CD4-positive, alpha-beta T cell (primary cell): ENCODE measurements at regions not wholly inside any gene's neighbourhood (a gene's known extent, or its start where the extent isn't known, plus 50 kb on each side); places are given as distances from the start of the nearest gene placed in this dataset.

Source experiments
- ATAC-seq: fragments of 200-7000 bp; cut with Tn5 transposase; one replicate; pipeline ENCODE4 v1.10.0; 2022; ENCODE audit warnings: mild to moderate bottlenecking; ENCODE audit not compliant: poor library complexity
- CTCF ChIA-PET: fragments of 350-600 bp; sonication (Branson Sonifier 250); formaldehyde crosslinking; loops from one replicate; lab custom pipeline; 2021; ENCODE audit warnings: antibody characterized with exemption, inconsistent platforms; lab: Charles Lee
- POLR2A ChIA-PET: fragments of 350-600 bp; sonication (Branson Sonifier 250); formaldehyde crosslinking; loops from one replicate; lab custom pipeline; 2021; ENCODE audit warnings: antibody characterized with exemption, inconsistent platforms; lab: Charles Lee
- DNase-seq, 14 experiments: peaks; one replicate each; pipeline ENCODE4 v3.0.0-alpha.2; 2013 to 2020; ENCODE audit warnings: mixed read lengths in 2 of 14
- H3K27ac ChIP-seq, 2 donors: one replicate each; pipeline versions ENCODE4 v1.5.1 to v1.7.0; 2013; ENCODE audit warnings: low read length in 2 of 2, low read depth in 1 of 2, mild to moderate bottlenecking in 1 of 2
- H3K27me3 ChIP-seq, 2 experiments: 1 replicate in 1 of 2; 2 replicates in 1 of 2; pipeline versions ENCODE4 v1.6.1 to v1.7.0; 2013; ENCODE audit warnings: low read length in 2 of 2, control low read depth in 1 of 2, mild to moderate bottlenecking in 1 of 2, moderate library complexity in 1 of 2; ENCODE audit not compliant: insufficient read depth in 2 of 2, control insufficient read depth in 1 of 2
- H3K36me3 ChIP-seq: one replicate; pipeline ENCODE4 v1.6.1; 2013; ENCODE audit warnings: low read length, control low read depth; ENCODE audit not compliant: insufficient read depth
- H3K4me1 ChIP-seq: one replicate; pipeline ENCODE4 v1.6.1; 2013; ENCODE audit warnings: low read length, control low read depth; ENCODE audit not compliant: insufficient read depth
- H3K4me3 ChIP-seq: one replicate; pipeline ENCODE4 v1.5.1; 2013; ENCODE audit warnings: mild to moderate bottlenecking, low read length, moderate library complexity
- H3K9me3 ChIP-seq, 2 experiments: 1 replicate in 1 of 2; 2 replicates in 1 of 2; pipeline versions ENCODE4 v1.6.1 to v1.7.0; 2013; ENCODE audit warnings: low read length in 2 of 2, mild to moderate bottlenecking in 2 of 2, control low read depth in 1 of 2, moderate library complexity in 1 of 2; ENCODE audit not compliant: control insufficient read depth in 1 of 2, insufficient read depth in 1 of 2
- H3K27ac Mint-ChIP-seq: one replicate; pipeline ENCODE4 v1.8.0; 2020; ENCODE audit warnings: mixed read lengths
- H3K27me3 Mint-ChIP-seq: one replicate; pipeline ENCODE4 v1.8.0; 2021; ENCODE audit warnings: mixed read lengths
- H3K36me3 Mint-ChIP-seq: one replicate; pipeline ENCODE4 v1.8.0; 2021; ENCODE audit warnings: low read depth, mixed read lengths
- H3K4me1 Mint-ChIP-seq: one replicate; pipeline ENCODE4 v1.8.0; 2021; ENCODE audit warnings: low read depth, mixed read lengths
- H3K4me3 Mint-ChIP-seq: one replicate; pipeline ENCODE4 v1.8.0; 2020; ENCODE audit warnings: mild to moderate bottlenecking, mixed read lengths
- H3K9me3 Mint-ChIP-seq: one replicate; pipeline ENCODE4 v1.8.0; 2020; ENCODE audit warnings: mixed read lengths
- intact Hi-C, 2 experiments: fragments of 100-400 bp; cut with DNase I in 1 of 2; cut with micrococcal nuclease in 1 of 2; formaldehyde crosslinking; loops; one replicate each; pipeline versions ENCODE4 v1.15.1 to v1.9.0; 2023 to 2025; cut with DNase I, micrococcal nuclease
- TF ChIP-seq, protein P1 (sequence below): fragments of 200-600 bp; IDR thresholded peaks from one replicate; pipeline ENCODE4 v1.8.0; 2022; ENCODE audit warnings: antibody characterized with exemption, mild to moderate bottlenecking

DNA sequence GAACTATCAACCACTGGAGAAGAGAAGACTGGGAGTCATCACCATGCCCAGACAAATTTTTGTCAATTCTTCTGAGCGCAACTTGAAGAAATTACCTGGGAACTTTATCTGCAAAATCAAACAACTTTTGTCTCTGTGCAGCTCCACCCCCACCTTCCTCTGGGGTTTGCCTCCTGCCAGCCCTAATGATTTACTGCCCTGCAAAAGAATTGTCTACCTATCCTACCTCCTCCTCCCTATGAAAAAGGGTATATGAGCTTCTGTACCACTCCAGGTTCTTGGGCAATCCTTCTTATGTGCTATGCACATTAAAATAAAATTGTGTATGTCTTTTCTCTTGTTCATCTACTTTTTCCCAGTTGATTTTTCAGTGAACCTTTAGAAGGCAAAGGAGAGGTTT is 191.9 kb downstream of the URB2 start:
- Mint-ChIP-seq H3K27me3 (peaks cover 11% of the 10 kb centered on the region), H3K36me3 (no peaks in the 10 kb centered on the region), H3K4me3 (no peak overlapping the region), H3K4me1 (no peaks in the 10 kb centered on the region), H3K27ac (no peak overlapping the region), H3K9me3 (no peaks in the 10 kb centered on the region)
- ATAC-seq: no peak
- DNase-seq: no peak
- peaks cover 0 to 3% of the 10 kb centered on the region in 2 experiments for H3K27me3 ChIP-seq
- H3K4me3 ChIP-seq: no peak overlapping the region
- no peaks in the 10 kb centered on the region for H3K36me3 ChIP-seq
- intact Hi-C loops: no loop called here
- no peaks in the 10 kb centered on the region for H3K4me1 ChIP-seq
- no peaks in the 10 kb centered on the region for H3K9me3 ChIP-seq
- no peak overlapping the region for H3K27ac ChIP-seq
- CTCF ChIA-PET: no interaction called here
- POLR2A ChIA-PET: no interaction called here
- TF ChIP-seq, protein P1, sequence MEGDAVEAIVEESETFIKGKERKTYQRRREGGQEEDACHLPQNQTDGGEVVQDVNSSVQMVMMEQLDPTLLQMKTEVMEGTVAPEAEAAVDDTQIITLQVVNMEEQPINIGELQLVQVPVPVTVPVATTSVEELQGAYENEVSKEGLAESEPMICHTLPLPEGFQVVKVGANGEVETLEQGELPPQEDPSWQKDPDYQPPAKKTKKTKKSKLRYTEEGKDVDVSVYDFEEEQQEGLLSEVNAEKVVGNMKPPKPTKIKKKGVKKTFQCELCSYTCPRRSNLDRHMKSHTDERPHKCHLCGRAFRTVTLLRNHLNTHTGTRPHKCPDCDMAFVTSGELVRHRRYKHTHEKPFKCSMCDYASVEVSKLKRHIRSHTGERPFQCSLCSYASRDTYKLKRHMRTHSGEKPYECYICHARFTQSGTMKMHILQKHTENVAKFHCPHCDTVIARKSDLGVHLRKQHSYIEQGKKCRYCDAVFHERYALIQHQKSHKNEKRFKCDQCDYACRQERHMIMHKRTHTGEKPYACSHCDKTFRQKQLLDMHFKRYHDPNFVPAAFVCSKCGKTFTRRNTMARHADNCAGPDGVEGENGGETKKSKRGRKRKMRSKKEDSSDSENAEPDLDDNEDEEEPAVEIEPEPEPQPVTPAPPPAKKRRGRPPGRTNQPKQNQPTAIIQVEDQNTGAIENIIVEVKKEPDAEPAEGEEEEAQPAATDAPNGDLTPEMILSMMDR: no peak

DNA sequence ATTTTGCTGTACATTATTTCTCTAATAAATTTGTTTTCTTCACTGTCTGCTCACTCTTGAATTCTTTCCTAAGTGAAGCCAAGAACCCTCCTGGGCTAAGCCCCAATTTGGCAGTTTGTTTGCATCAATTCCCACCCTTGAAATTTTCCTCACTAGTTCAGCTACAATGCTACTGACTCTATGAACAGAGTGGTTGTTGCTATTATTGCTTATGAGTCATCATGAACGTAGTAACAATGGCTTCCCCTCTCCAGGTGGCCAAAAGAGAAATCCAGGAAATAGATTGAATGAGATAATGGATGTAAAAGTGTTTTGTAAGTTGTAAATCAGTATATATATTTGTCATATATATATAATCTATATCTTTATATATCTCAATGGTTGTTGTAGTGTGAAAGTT is 193.0 kb downstream of the URB2 start:
- intact Hi-C loops: no loop called here
- peaks cover 0 to 3% of the 10 kb centered on the region in 2 experiments for H3K27me3 ChIP-seq
- no peaks in the 10 kb centered on the region for H3K4me1 ChIP-seq
- Mint-ChIP-seq H3K9me3 (no peaks in the 10 kb centered on the region), H3K27me3 (peaks cover 11% of the 10 kb centered on the region), H3K36me3 (no peaks in the 10 kb centered on the region), H3K4me3 (no peak overlapping the region), H3K4me1 (no peaks in the 10 kb centered on the region), H3K27ac (no peak overlapping the region)
- no peak overlapping the region for H3K4me3 ChIP-seq
- ATAC-seq: no peak
- no peaks in the 10 kb centered on the region for H3K36me3 ChIP-seq
- TF ChIP-seq, protein P1: no peak
- DNase-seq: no peak
- no peaks in the 10 kb centered on the region for H3K9me3 ChIP-seq
- CTCF ChIA-PET: no interaction called here
- POLR2A ChIA-PET: no interaction called here
- H3K27ac ChIP-seq: no peak overlapping the region

DNA sequence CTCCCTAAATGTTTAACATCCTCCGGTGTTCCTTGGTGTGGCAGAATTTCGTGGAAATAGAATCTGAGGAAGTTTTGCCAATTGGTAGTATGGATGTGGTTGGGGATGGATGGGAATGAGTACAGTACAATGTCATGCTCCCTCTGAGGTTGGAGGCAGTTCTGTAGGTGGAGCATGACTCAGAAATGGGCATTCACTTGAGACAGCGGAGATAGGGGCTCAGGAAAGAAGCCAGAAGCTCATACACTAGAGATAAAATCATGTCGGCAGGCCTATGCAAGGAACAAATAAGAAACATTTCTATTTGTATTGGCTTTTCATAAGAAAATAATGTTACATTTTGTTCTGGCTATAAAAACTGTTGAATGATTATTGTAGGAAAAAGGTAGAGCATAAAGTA is 196.0 kb downstream of the URB2 start:
- peaks cover 9% of the 10 kb centered on the region for H3K9me3 Mint-ChIP-seq
- Histone ChIP-seq H3K27ac (no peak overlapping the region), H3K27me3 (no peaks in the 10 kb centered on the region), H3K4me3 (no peak overlapping the region), H3K36me3 (no peaks in the 10 kb centered on the region), H3K9me3 (no peaks in the 10 kb centered on the region), H3K4me1 (no peaks in the 10 kb centered on the region)
- no peak for DNase-seq
- peaks cover 3% of the 10 kb centered on the region for H3K27me3 Mint-ChIP-seq
- no peak for ATAC-seq
- intact Hi-C loops: no loop called here
- H3K36me3 Mint-ChIP-seq: no peaks in the 10 kb centered on the region
- H3K4me1 Mint-ChIP-seq: no peaks in the 10 kb centered on the region
- H3K4me3 Mint-ChIP-seq: no peak overlapping the region
- CTCF ChIA-PET: no interaction called here
- POLR2A ChIA-PET: no interaction called here
- TF ChIP-seq, protein P1: no peak
- H3K27ac Mint-ChIP-seq: no peak overlapping the region
